ENCODE measurements at regions not wholly inside any gene's neighbourhood (a gene's known extent, or its start where the extent isn't known, plus 50 kb on each side); places are given as distances from the start of the nearest gene placed in this dataset.
A peak's percentile ranks its signal among the peaks of the same experiment; 100 is the strongest.
"Not testable (repeated sequence)": the region's sequence is repeated elsewhere in the genome, so short reads cannot be mapped to it uniquely, and the experiment has no call there.

DNA sequence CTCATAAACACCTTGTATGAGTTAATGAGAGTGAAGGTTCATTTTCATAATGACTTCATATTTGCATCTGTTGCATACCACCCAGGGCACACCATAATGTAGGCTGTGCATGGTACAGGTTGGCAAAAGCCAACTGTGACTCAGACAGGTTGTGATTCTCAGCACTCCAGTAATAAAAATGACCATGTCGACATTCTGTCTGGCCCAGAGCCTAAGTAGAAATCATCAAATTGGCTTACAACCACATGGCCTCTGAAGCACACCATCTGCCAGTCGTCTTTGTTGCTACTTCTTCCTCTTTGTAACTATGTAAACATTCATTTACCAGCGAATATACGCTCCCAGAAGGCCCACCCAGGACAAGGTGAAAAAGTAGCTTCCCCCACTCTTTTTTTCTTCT lies 459.5 kb downstream of the GASK1B start:
- Histone ChIP-seq H3K4me1 (no peaks in the 10 kb centered on the region), H3K9ac (no peak overlapping the region)

DNA sequence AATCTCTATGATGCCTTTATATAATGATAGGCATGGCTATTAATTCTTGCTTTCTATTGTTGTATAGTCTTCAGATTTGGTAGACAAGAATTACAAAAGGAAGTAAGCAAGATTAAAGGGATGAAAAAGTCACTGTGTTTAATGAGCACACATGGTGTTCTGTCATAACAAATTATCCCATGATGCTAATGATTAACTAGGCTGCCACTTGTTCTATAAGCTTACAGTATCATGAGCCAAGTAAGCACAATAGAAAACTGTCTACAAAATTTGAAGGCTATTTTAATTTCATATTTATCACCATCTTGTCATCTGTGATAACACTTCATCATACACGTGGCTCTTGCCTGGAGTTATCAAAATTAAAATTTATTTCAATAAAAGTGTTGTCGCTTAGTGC lies 466.7 kb downstream of the GASK1B start:
- H3K9me3 ChIP-seq: no peaks in the 10 kb centered on the region
- peaks cover 11% of the 10 kb centered on the region for H3K4me1 ChIP-seq
- H3K9ac ChIP-seq: no peak overlapping the region
- no peak overlapping the region for H3K27ac ChIP-seq
- H3K4me3 ChIP-seq: no peak overlapping the region
- no peaks in the 10 kb centered on the region for H3K36me3 ChIP-seq
- no peaks in the 10 kb centered on the region for H3K27me3 ChIP-seq
- no peak for TF ChIP-seq Cebpa-rat (IDR thresholded peaks at IDR 0.05)
- no peak overlapping the region for H3K4me2 ChIP-seq
- no peaks in the 10 kb centered on the region for H4K20me1 ChIP-seq

More for the DNA sequence above, 459.5 kb downstream of the GASK1B start:
- no peak overlapping the region for H3K27ac ChIP-seq
- H4K20me1 ChIP-seq: no peaks in the 10 kb centered on the region
- no peaks in the 10 kb centered on the region for H3K27me3 ChIP-seq
- no peak for TF ChIP-seq Cebpa-rat (IDR thresholded peaks at IDR 0.05)
- H3K36me3 ChIP-seq: no peaks in the 10 kb centered on the region
- H3K4me2 ChIP-seq: no peak overlapping the region
- H3K4me3 ChIP-seq: no peak overlapping the region
- H3K9me3 ChIP-seq: no peaks in the 10 kb centered on the region

- no peaks in the 10 kb centered on the region for H3K9me3 ChIP-seq
- H3K4me2 ChIP-seq: no peak overlapping the region
- peaks cover 12% of the 10 kb centered on the region for H3K4me1 ChIP-seq
- no peak overlapping the region for H3K27ac ChIP-seq
- H3K9ac ChIP-seq: no peak overlapping the region
- H3K4me3 ChIP-seq: no peak overlapping the region
- TF ChIP-seq Cebpa-rat (IDR thresholded peaks at IDR 0.05): no peak
- no peaks in the 10 kb centered on the region for H3K36me3 ChIP-seq
- no peaks in the 10 kb centered on the region for H3K27me3 ChIP-seq
- H4K20me1 ChIP-seq: no peaks in the 10 kb centered on the region
These were observed 470.0 kb downstream of the GASK1B start for GRCh38 chr4:157702831-157703230.

DNA sequence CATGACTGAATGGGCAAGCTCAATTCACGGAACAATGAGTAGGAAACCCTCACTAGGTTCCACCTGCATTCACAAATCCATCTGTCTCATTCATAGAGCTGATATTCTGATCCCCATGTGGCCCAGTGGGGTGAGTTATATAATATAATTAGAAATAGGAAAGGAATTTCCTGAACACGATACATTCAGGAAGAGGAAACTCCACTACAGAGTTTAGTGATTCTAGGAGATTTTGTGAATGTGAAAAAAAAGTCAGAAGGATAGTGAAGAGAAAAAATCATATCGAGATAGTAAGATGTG lies 471.2 kb downstream of the GASK1B start:
- Histone ChIP-seq H3K27me3 (no peaks in the 10 kb centered on the region), H3K36me3 (no peaks in the 10 kb centered on the region), H3K4me2 (peak overlapping the region; percentile 60), H3K4me3 (no peak overlapping the region), H3K27ac (no peak overlapping the region), H4K20me1 (no peaks in the 10 kb centered on the region), H3K4me1 (peaks cover 12% of the 10 kb centered on the region), H3K9me3 (no peaks in the 10 kb centered on the region), H3K9ac (no peak overlapping the region)
- TF ChIP-seq Cebpa-rat (IDR thresholded peaks at IDR 0.05): no peak

GRCh38 chr4:157700898-157701694 lies 471.7 kb downstream of the GASK1B start:
- H3K27ac ChIP-seq: no peak overlapping the region

DNA sequence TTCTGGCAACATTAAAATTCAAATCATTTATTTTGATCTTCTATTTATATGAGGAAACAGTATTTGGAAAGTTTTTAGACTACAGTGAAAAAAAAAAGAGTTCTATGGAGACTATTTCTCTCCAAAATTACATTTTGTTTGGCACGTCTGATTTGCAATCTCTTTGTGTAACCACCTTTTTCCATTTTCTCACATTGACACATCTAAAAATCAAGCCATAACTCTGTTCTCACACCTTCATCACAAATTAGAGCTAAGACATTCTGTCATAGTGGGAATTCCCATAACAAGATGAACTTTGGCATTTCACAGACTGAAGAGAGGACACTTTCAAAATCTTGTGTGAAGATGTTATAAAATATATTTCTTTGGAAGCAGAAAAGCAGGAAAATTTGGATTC lies 468.9 kb downstream of the GRIA2 start:
- H3K4me1 ChIP-seq: no peaks in the 10 kb centered on the region

More at GRCh38 chr4:157700898-157701694, 471.7 kb downstream of the GASK1B start:
- Histone ChIP-seq H3K9me3 (no peaks in the 10 kb centered on the region), H3K4me1 (peaks cover 12% of the 10 kb centered on the region), H3K4me2 (peak overlapping the region; percentile 60), H3K27me3 (no peaks in the 10 kb centered on the region), H3K4me3 (no peak overlapping the region), H4K20me1 (no peaks in the 10 kb centered on the region), H3K36me3 (no peaks in the 10 kb centered on the region), H3K9ac (no peak overlapping the region)
- TF ChIP-seq Cebpa-rat (IDR thresholded peaks at IDR 0.05): no peak

DNA sequence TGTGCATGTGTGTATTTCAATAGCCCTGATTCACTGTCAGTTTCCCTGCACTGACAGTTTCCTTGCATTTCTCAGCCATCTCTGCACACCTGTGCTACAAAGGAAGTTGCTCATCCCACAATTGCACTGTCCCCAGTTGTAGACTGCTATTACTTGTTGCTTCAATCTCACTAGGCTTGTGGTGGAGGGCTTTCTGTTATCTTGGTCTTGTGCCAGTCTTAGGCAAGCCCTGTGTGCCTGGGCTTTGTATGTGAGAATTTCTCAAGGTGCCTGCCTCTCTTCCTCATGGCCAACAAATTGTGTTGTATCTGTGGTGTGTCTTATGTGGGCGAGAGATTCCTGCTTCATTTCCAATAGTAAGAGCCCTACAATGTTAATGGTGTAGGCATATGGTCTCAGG lies 467.4 kb downstream of the GRIA2 start:
- Histone ChIP-seq H3K9me3 (no peaks in the 10 kb centered on the region), H4K20me1 (no peaks in the 10 kb centered on the region), H3K27me3 (no peaks in the 10 kb centered on the region), H3K27ac (no peak overlapping the region), H3K4me3 (no peak overlapping the region), H3K36me3 (no peaks in the 10 kb centered on the region), H3K9ac (no peak overlapping the region), H3K4me2 (no peak overlapping the region), H3K4me1 (no peaks in the 10 kb centered on the region)
- no peak for TF ChIP-seq Cebpa-rat (IDR thresholded peaks at IDR 0.05)

More for the DNA sequence above, 468.9 kb downstream of the GRIA2 start:
- H3K4me3 ChIP-seq: no peak overlapping the region
- no peak overlapping the region for H3K9ac ChIP-seq
- H3K27me3 ChIP-seq: no peaks in the 10 kb centered on the region
- H3K9me3 ChIP-seq: no peaks in the 10 kb centered on the region
- no peak for TF ChIP-seq Cebpa-rat (IDR thresholded peaks at IDR 0.05)
- H4K20me1 ChIP-seq: no peaks in the 10 kb centered on the region
- no peaks in the 10 kb centered on the region for H3K36me3 ChIP-seq
- no peak overlapping the region for H3K27ac ChIP-seq
- H3K4me2 ChIP-seq: no peak overlapping the region

DNA sequence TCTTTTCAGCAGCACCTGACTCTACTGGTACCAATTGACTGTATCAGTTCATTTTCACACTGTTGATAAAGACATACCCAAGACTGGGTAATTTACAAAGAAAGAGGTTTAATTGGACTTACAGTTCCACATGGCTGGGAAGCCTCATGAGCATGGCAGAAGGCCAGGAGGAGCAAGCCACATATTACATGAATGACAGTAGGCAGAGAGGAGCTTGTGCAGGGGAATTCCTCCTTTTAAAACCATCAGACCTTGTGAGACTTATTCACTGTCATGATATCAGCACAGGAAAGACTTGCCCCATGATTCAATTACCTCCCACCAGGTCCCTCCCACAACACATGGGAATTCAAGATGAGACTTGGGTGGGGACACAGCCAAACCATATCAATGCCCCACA lies 458.8 kb downstream of the GRIA2 start:
- not testable (repeated sequence) for H3K4me2 ChIP-seq, H3K27ac ChIP-seq, H3K4me1 ChIP-seq, H3K27me3 ChIP-seq, H3K9ac ChIP-seq, H4K20me1 ChIP-seq, H3K36me3 ChIP-seq, H3K4me3 ChIP-seq
- H3K9me3 ChIP-seq: peaks cover 16% of the 10 kb centered on the region

DNA sequence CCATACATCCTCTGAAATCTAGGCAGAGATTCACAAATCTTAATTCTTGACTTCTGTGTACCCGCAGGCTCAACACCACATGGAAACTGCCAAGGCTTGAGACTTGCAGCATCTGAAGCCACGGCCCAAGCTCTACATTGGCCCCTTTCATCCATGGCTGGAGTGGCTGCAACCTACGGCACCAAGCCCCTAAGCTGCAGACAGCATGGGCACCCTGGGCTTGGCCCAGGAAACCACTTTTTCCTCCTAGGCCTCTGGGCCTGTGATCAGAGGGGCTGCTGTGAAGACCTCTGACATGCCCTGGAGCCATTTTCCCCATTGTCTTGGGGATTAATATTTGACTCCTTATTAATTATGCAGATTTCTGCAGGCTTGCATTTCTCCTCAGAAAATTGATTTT lies 457.9 kb downstream of the GRIA2 start:
- H3K27me3 ChIP-seq: no peaks in the 10 kb centered on the region
- H3K27ac ChIP-seq: no peak overlapping the region
- H3K9ac ChIP-seq: no peak overlapping the region
- H3K4me3 ChIP-seq: no peak overlapping the region
- TF ChIP-seq Cebpa-rat (IDR thresholded peaks at IDR 0.05): no peak
- no peaks in the 10 kb centered on the region for H4K20me1 ChIP-seq
- no peaks in the 10 kb centered on the region for H3K36me3 ChIP-seq
- H3K4me2 ChIP-seq: no peak overlapping the region
- H3K9me3 ChIP-seq: peaks cover 16% of the 10 kb centered on the region
- H3K4me1 ChIP-seq: no peaks in the 10 kb centered on the region

DNA sequence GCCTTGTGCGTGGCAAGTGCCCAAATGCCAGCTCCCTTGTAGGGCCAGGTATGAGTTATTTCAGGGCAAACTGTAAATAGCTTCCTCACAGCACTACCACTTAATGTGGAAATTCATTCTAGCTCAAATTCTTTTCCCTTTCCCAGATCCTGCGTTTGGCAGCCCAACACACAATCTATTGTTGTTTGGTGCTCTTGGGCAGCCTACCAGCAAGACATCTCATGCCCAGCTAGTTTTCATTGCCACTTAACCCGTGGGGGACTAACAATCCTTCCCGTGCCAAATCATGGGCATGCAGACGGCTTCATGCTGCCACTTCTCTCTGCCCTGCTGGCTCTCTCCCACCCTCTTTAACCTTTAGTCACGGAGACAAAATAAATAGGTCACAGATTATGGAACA lies 454.2 kb downstream of the GRIA2 start:
- peaks cover 16% of the 10 kb centered on the region for H3K9me3 ChIP-seq
- no peak for TF ChIP-seq Cebpa-rat (IDR thresholded peaks at IDR 0.05)
- no peak overlapping the region for H3K27ac ChIP-seq
- no peak overlapping the region for H3K9ac ChIP-seq
- no peak overlapping the region for H3K4me3 ChIP-seq
- H3K4me2 ChIP-seq: no peak overlapping the region
- no peaks in the 10 kb centered on the region for H3K27me3 ChIP-seq
- H3K36me3 ChIP-seq: no peaks in the 10 kb centered on the region
- H4K20me1 ChIP-seq: no peaks in the 10 kb centered on the region
- no peaks in the 10 kb centered on the region for H3K4me1 ChIP-seq

- H3K36me3 ChIP-seq: no peaks in the 10 kb centered on the region
- H3K9ac ChIP-seq: no peak overlapping the region
- H4K20me1 ChIP-seq: no peaks in the 10 kb centered on the region
- H3K27me3 ChIP-seq: no peaks in the 10 kb centered on the region
- H3K9me3 ChIP-seq: no peaks in the 10 kb centered on the region
- no peak overlapping the region for H3K4me3 ChIP-seq
- H3K4me2 ChIP-seq: no peak overlapping the region
- H3K27ac ChIP-seq: no peak overlapping the region
- H3K4me1 ChIP-seq: no peaks in the 10 kb centered on the region
- TF ChIP-seq Cebpa-rat (IDR thresholded peaks at IDR 0.05): no peak
These were observed 447.3 kb downstream of the GRIA2 start for GRCh38 chr4:157667836-157668235.
